ENCODE measurements at regions not wholly inside any gene's neighbourhood (a gene's known extent, or its start where the extent isn't known, plus 50 kb on each side); places are given as distances from the start of the nearest gene placed in this dataset.

GRCh38 chr10:4011136-4011812 lies 226.3 kb upstream of the KLF6 start:
- Histone ChIP-seq H3K9me3 (ENCODE audit: control insufficient read depth, low read length) (no peaks in the 10 kb centered on the region), H3K4me3 (ENCODE audit: low read length) (no peak overlapping the region), H3K27me3 (ENCODE audit: control insufficient read depth, insufficient read depth, low read length) (no peaks in the 10 kb centered on the region)

DNA sequence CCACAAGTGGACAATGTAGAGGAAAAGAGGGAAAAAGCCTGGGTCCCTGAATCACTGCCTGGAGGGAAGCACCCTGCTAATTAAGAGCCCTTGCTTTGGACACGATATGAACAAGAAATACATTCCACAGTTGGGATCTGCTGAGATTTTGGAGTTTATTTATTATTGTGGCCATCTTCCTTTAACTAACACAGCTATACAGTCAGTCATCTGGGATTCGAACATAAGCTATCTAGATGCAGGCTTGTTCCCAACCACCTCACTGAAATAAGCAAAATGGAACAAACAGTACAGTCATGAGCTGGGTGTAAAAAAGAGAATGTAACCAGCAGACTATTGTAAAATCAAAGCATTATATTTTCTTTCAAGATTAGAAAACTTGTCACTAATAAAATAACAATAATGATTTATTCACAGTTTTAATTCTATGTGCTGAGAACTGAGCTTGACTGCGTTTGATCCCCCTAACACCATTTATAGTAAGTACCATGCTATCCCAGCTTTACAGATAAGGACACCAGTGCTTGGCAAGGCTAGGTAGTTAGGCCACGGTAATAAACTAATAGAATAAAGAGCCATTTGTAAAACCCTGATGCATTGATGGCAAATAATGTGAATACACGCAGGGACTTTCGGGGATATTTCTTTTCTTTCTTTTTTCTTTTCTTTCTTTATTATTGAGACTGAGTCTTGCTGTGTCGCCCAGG lies 223.8 kb upstream of the KLF6 start:
- no peak overlapping the region for H3K4me3 ChIP-seq (ENCODE audit: low read length)
- no peaks in the 10 kb centered on the region for H3K36me3 ChIP-seq (ENCODE audit: control insufficient read depth, insufficient read depth, low read length)
- H3K9ac ChIP-seq (ENCODE audit: low read length): no peak overlapping the region
- H3K9me3 ChIP-seq (ENCODE audit: control insufficient read depth, low read length): no peaks in the 10 kb centered on the region
- no peaks in the 10 kb centered on the region for H3K27me3 ChIP-seq (ENCODE audit: control insufficient read depth, insufficient read depth, low read length)
- H3K4me1 ChIP-seq (ENCODE audit: control insufficient read depth, insufficient read depth, low read length): no peaks in the 10 kb centered on the region

More at GRCh38 chr10:4011136-4011812, 226.3 kb upstream of the KLF6 start:
- Histone ChIP-seq H3K9ac (ENCODE audit: low read length) (no peak overlapping the region), H3K4me1 (ENCODE audit: control insufficient read depth, insufficient read depth, low read length) (no peaks in the 10 kb centered on the region), H3K36me3 (ENCODE audit: control insufficient read depth, insufficient read depth, low read length) (no peaks in the 10 kb centered on the region)

- Histone ChIP-seq H3K27me3 (ENCODE audit: control insufficient read depth, insufficient read depth, low read length) (no peaks in the 10 kb centered on the region), H3K4me3 (ENCODE audit: low read length) (no peak overlapping the region), H3K36me3 (ENCODE audit: control insufficient read depth, insufficient read depth, low read length) (no peaks in the 10 kb centered on the region), H3K4me1 (ENCODE audit: control insufficient read depth, insufficient read depth, low read length) (no peaks in the 10 kb centered on the region), H3K9me3 (ENCODE audit: control insufficient read depth, low read length) (no peaks in the 10 kb centered on the region), H3K9ac (ENCODE audit: low read length) (no peak overlapping the region)
Measured at GRCh38 chr10:4007771-4008170, 222.8 kb upstream of the KLF6 start.

GRCh38 chr10:4006858-4007257 lies 221.8 kb upstream of the KLF6 start:
- H3K9me3 ChIP-seq (ENCODE audit: control insufficient read depth, low read length): no peaks in the 10 kb centered on the region
- H3K36me3 ChIP-seq (ENCODE audit: control insufficient read depth, insufficient read depth, low read length): no peaks in the 10 kb centered on the region
- no peaks in the 10 kb centered on the region for H3K27me3 ChIP-seq (ENCODE audit: control insufficient read depth, insufficient read depth, low read length)
- H3K4me1 ChIP-seq (ENCODE audit: control insufficient read depth, insufficient read depth, low read length): no peaks in the 10 kb centered on the region
- no peak overlapping the region for H3K9ac ChIP-seq (ENCODE audit: low read length)
- H3K4me3 ChIP-seq (ENCODE audit: low read length): no peak overlapping the region

DNA sequence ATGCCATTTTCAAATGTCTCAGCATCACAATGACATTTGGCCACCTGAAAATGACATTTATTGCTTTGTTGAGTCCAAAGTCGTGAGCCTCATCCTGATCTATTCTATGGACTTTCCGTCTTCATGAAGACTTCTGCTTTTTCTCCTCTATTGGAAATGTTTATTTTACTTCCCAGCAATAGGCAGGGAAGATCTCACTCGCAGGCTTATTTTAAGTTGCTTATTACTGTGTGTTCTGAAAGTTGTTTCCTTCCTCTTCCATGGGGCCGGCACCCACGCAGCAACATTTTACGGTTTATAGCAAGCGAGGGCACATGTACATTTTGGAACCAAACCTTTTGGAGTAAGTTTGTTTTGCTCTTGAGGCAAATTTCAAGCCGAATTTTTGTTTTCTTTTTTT lies 221.0 kb upstream of the KLF6 start:
- H3K36me3 ChIP-seq (ENCODE audit: control insufficient read depth, insufficient read depth, low read length): no peaks in the 10 kb centered on the region
- H3K9me3 ChIP-seq (ENCODE audit: control insufficient read depth, low read length): no peaks in the 10 kb centered on the region
- no peaks in the 10 kb centered on the region for H3K4me1 ChIP-seq (ENCODE audit: control insufficient read depth, insufficient read depth, low read length)
- no peak overlapping the region for H3K9ac ChIP-seq (ENCODE audit: low read length)
- no peak overlapping the region for H3K4me3 ChIP-seq (ENCODE audit: low read length)
- no peaks in the 10 kb centered on the region for H3K27me3 ChIP-seq (ENCODE audit: control insufficient read depth, insufficient read depth, low read length)

DNA sequence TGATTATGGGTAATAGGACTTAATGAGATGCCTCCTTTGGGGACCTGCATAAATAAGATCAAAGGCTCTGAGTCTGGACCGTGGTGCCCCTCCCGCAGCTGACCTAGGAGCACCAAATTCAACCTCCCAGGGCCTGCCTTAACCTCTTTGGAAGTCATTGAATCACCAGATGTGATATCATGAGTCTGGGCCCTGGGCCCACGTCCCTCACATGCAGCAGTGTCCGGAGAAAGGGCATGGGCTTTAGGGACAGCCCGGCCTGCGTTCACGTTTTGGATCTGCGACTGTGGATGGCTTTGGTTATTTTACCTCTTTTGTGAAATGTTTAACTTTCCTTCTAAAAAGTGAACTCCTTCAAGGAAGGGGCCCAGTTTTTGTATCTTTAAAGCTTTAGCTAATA lies 220.0 kb upstream of the KLF6 start:
- Histone ChIP-seq H3K27me3 (ENCODE audit: control insufficient read depth, insufficient read depth, low read length) (no peaks in the 10 kb centered on the region), H3K9me3 (ENCODE audit: control insufficient read depth, low read length) (no peaks in the 10 kb centered on the region), H3K4me1 (ENCODE audit: control insufficient read depth, insufficient read depth, low read length) (no peaks in the 10 kb centered on the region), H3K36me3 (ENCODE audit: control insufficient read depth, insufficient read depth, low read length) (no peaks in the 10 kb centered on the region), H3K4me3 (ENCODE audit: low read length) (no peak overlapping the region), H3K9ac (ENCODE audit: low read length) (no peak overlapping the region)

- H3K27me3 ChIP-seq (ENCODE audit: control insufficient read depth, insufficient read depth, low read length): no peaks in the 10 kb centered on the region
- H3K9me3 ChIP-seq (ENCODE audit: control insufficient read depth, low read length): no peaks in the 10 kb centered on the region
- H3K4me1 ChIP-seq (ENCODE audit: control insufficient read depth, insufficient read depth, low read length): no peaks in the 10 kb centered on the region
- H3K36me3 ChIP-seq (ENCODE audit: control insufficient read depth, insufficient read depth, low read length): no peaks in the 10 kb centered on the region
- H3K4me3 ChIP-seq (ENCODE audit: low read length): no peak overlapping the region
- no peak overlapping the region for H3K9ac ChIP-seq (ENCODE audit: low read length)
Measured at GRCh38 chr10:4004144-4004543, 219.1 kb upstream of the KLF6 start.

GRCh38 chr10:4003348-4003973 lies 218.5 kb upstream of the KLF6 start:
- Histone ChIP-seq H3K9me3 (ENCODE audit: control insufficient read depth, low read length) (no peaks in the 10 kb centered on the region), H3K9ac (ENCODE audit: low read length) (no peak overlapping the region), H3K36me3 (ENCODE audit: control insufficient read depth, insufficient read depth, low read length) (no peaks in the 10 kb centered on the region)

GRCh38 chr10:4001811-4002210 lies 216.8 kb upstream of the KLF6 start:
- Histone ChIP-seq H3K4me3 (ENCODE audit: low read length) (no peak overlapping the region), H3K4me1 (ENCODE audit: control insufficient read depth, insufficient read depth, low read length) (no peaks in the 10 kb centered on the region), H3K36me3 (ENCODE audit: control insufficient read depth, insufficient read depth, low read length) (no peaks in the 10 kb centered on the region), H3K9me3 (ENCODE audit: control insufficient read depth, low read length) (no peaks in the 10 kb centered on the region), H3K27me3 (ENCODE audit: control insufficient read depth, insufficient read depth, low read length) (no peaks in the 10 kb centered on the region), H3K9ac (ENCODE audit: low read length) (no peak overlapping the region)

More at GRCh38 chr10:4003348-4003973, 218.5 kb upstream of the KLF6 start:
- Histone ChIP-seq H3K4me1 (ENCODE audit: control insufficient read depth, insufficient read depth, low read length) (no peaks in the 10 kb centered on the region), H3K4me3 (ENCODE audit: low read length) (no peak overlapping the region), H3K27me3 (ENCODE audit: control insufficient read depth, insufficient read depth, low read length) (no peaks in the 10 kb centered on the region)

DNA sequence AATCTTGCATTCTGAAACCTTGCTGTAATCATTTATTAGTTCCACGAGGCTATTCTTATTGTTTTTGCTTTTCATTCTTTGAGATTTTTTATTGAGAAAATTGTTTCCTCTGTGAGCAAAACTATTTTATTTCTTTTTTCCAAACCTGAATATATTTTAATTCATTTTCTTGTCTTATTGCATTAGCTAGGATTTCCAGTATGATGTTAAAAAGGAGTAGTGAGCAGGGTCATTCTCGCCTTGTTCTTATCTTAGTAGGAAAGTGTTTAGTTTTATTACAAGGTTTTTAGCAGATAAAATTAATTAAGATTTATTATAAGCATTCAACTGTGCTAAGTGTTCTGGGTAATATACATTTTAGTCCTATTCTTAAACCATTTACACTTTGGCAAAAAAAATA lies 214.6 kb upstream of the KLF6 start:
- H3K9me3 ChIP-seq (ENCODE audit: control insufficient read depth, low read length): no peaks in the 10 kb centered on the region
- no peaks in the 10 kb centered on the region for H3K4me1 ChIP-seq (ENCODE audit: control insufficient read depth, insufficient read depth, low read length)
- no peaks in the 10 kb centered on the region for H3K36me3 ChIP-seq (ENCODE audit: control insufficient read depth, insufficient read depth, low read length)
- H3K4me3 ChIP-seq (ENCODE audit: low read length): no peak overlapping the region
- no peaks in the 10 kb centered on the region for H3K27me3 ChIP-seq (ENCODE audit: control insufficient read depth, insufficient read depth, low read length)
- H3K9ac ChIP-seq (ENCODE audit: low read length): no peak overlapping the region

- no peaks in the 10 kb centered on the region for H3K36me3 ChIP-seq (ENCODE audit: control insufficient read depth, insufficient read depth, low read length)
- no peak overlapping the region for H3K4me3 ChIP-seq (ENCODE audit: low read length)
- H3K9ac ChIP-seq (ENCODE audit: low read length): no peak overlapping the region
- H3K4me1 ChIP-seq (ENCODE audit: control insufficient read depth, insufficient read depth, low read length): no peaks in the 10 kb centered on the region
- H3K9me3 ChIP-seq (ENCODE audit: control insufficient read depth, low read length): no peaks in the 10 kb centered on the region
- H3K27me3 ChIP-seq (ENCODE audit: control insufficient read depth, insufficient read depth, low read length): no peaks in the 10 kb centered on the region
Measured at GRCh38 chr10:3996697-3997096, 211.7 kb upstream of the KLF6 start.
